SJSA1 (cell line): ENCODE measurements at regions not wholly inside any gene's neighbourhood (a gene's known extent, or its start where the extent isn't known, plus 50 kb on each side); places are given as distances from the start of the nearest gene placed in this dataset.

Experiments used
- DNase-seq, 2 experiments: peaks; one replicate each; pipeline ENCODE4 v3.0.0-alpha.2; 2015 to 2020; ENCODE audit warnings: low spot score in 2 of 2, low read depth in 1 of 2
- H3K27ac ChIP-seq: fragments of 250-450 bp; sonication (Bioruptor Pico); 2 replicates; pipeline ENCODE4 v1.5.1; 2020; ENCODE audit warnings: mild to moderate bottlenecking, moderate library complexity
- H3K27me3 ChIP-seq: fragments of 250-450 bp; sonication (Bioruptor Pico); replicated peaks from 2 replicates; pipeline ENCODE4 v1.5.1; 2020; ENCODE audit warnings: mild to moderate bottlenecking, moderate library complexity
- H3K36me3 ChIP-seq: fragments of 250-450 bp; sonication (Bioruptor Pico); 2 replicates; pipeline ENCODE4 v1.5.1; 2020; ENCODE audit warnings: mild to moderate bottlenecking
- H3K4me1 ChIP-seq: fragments of 250-450 bp; sonication (Bioruptor Pico); replicated peaks from 2 replicates; pipeline ENCODE4 v1.6.1; 2021; ENCODE audit warnings: mild to moderate bottlenecking
- H3K4me3 ChIP-seq: fragments of 250-450 bp; sonication (Bioruptor Pico); 2 replicates; pipeline ENCODE4 v1.5.1; 2020; ENCODE audit warnings: mild to moderate bottlenecking
- H3K9me3 ChIP-seq: fragments of 250-450 bp; sonication (Bioruptor Pico); replicated peaks from 2 replicates; pipeline ENCODE4 v1.5.1; 2020; ENCODE audit warnings: mild to moderate bottlenecking

- no peak overlapping the region for H3K27ac ChIP-seq
- H3K4me3 ChIP-seq = no peak overlapping the region
- H3K36me3 ChIP-seq = no peaks in the 10 kb centered on the region
- no peak for DNase-seq
- peaks cover 6% of the 10 kb centered on the region; the same call in 1 of the 2 replicates for H3K27me3 ChIP-seq
- peaks cover 8% of the 10 kb centered on the region for H3K4me1 ChIP-seq
- H3K9me3 ChIP-seq = no peaks in the 10 kb centered on the region
These were observed 108.1 kb downstream of the DHX15 start for GRCh38 chr4:24476282-24476681.

GRCh38 chr4:24475756-24476155 lies 108.6 kb downstream of the DHX15 start:
- Histone ChIP-seq H3K27ac (no peak overlapping the region), H3K9me3 (no peaks in the 10 kb centered on the region), H3K4me1 (peaks cover 12% of the 10 kb centered on the region), H3K27me3 (peaks cover 8% of the 10 kb centered on the region; the same call in 1 of the 2 replicates), H3K36me3 (no peaks in the 10 kb centered on the region), H3K4me3 (no peak overlapping the region)
- DNase-seq = no peak

GRCh38 chr4:24473309-24473721 lies 111.0 kb downstream of the DHX15 start:
- H3K27me3 ChIP-seq = peaks cover 24% of the 10 kb centered on the region
- H3K36me3 ChIP-seq = no peaks in the 10 kb centered on the region
- H3K4me1 ChIP-seq = peaks cover 12% of the 10 kb centered on the region
- no peak for DNase-seq
- H3K4me3 ChIP-seq = peak overlapping the region; percentile 39
- H3K9me3 ChIP-seq = no peaks in the 10 kb centered on the region
- no peak overlapping the region for H3K27ac ChIP-seq

GRCh38 chr4:24472514-24473308 lies 111.6 kb downstream of the DHX15 start:
- Histone ChIP-seq H3K36me3 (no peaks in the 10 kb centered on the region), H3K4me3 (peak overlapping the region; percentile 39), H3K27ac (no peak overlapping the region), H3K9me3 (no peaks in the 10 kb centered on the region), H3K27me3 (peaks cover 24% of the 10 kb centered on the region), H3K4me1 (peaks cover 12% of the 10 kb centered on the region)
- DNase-seq = peak; percentile 45 to 56

- Histone ChIP-seq H3K27ac (no peak overlapping the region), H3K4me3 (peak overlapping the region; percentile 39), H3K9me3 (no peaks in the 10 kb centered on the region), H3K4me1 (peaks cover 12% of the 10 kb centered on the region), H3K27me3 (peaks cover 24% of the 10 kb centered on the region), H3K36me3 (no peaks in the 10 kb centered on the region)
- no peak for DNase-seq
These were observed 112.2 kb downstream of the DHX15 start for GRCh38 chr4:24472161-24472510.

GRCh38 chr4:24471486-24472160 lies 112.7 kb downstream of the DHX15 start:
- H3K36me3 ChIP-seq = no peaks in the 10 kb centered on the region
- no peak for DNase-seq
- peak overlapping the region; percentile 26; the same call in 1 of the 2 replicates for H3K4me3 ChIP-seq
- H3K27ac ChIP-seq = no peak overlapping the region
- H3K9me3 ChIP-seq = no peaks in the 10 kb centered on the region
- peaks cover 12% of the 10 kb centered on the region for H3K4me1 ChIP-seq
- peaks cover 24% of the 10 kb centered on the region for H3K27me3 ChIP-seq

GRCh38 chr4:24470666-24471485 lies 113.5 kb downstream of the DHX15 start:
- H3K4me1 ChIP-seq = peaks cover 12% of the 10 kb centered on the region
- DNase-seq = peak in 1 of 2 experiments; percentile 22

GRCh38 chr4:24468071-24468470 lies 116.3 kb downstream of the DHX15 start:
- Histone ChIP-seq H3K9me3 (no peaks in the 10 kb centered on the region), H3K36me3 (no peaks in the 10 kb centered on the region), H3K27ac (no peak overlapping the region), H3K27me3 (peaks cover 24% of the 10 kb centered on the region), H3K4me1 (peaks cover 9% of the 10 kb centered on the region), H3K4me3 (no peak overlapping the region)
- no peak for DNase-seq

More at GRCh38 chr4:24470666-24471485, 113.5 kb downstream of the DHX15 start:
- Histone ChIP-seq H3K27ac (no peak overlapping the region), H3K4me3 (peak overlapping the region; percentile 26), H3K9me3 (no peaks in the 10 kb centered on the region), H3K36me3 (no peaks in the 10 kb centered on the region), H3K27me3 (peaks cover 24% of the 10 kb centered on the region)

GRCh38 chr4:24464566-24464965 lies 119.8 kb downstream of the DHX15 start:
- peaks cover 7% of the 10 kb centered on the region; the same call in 1 of the 2 replicates for H3K27me3 ChIP-seq
- DNase-seq = no peak
- H3K4me3 ChIP-seq = no peak overlapping the region
- H3K36me3 ChIP-seq = no peaks in the 10 kb centered on the region
- H3K9me3 ChIP-seq = no peaks in the 10 kb centered on the region
- no peaks in the 10 kb centered on the region for H3K4me1 ChIP-seq
- H3K27ac ChIP-seq = no peak overlapping the region

GRCh38 chr4:24456431-24456830 lies 127.9 kb downstream of the DHX15 start:
- H3K4me1 ChIP-seq = no peaks in the 10 kb centered on the region
- H3K36me3 ChIP-seq = no peaks in the 10 kb centered on the region
- no peak for DNase-seq
- H3K27me3 ChIP-seq = no peaks in the 10 kb centered on the region
- no peak overlapping the region for H3K4me3 ChIP-seq
- H3K27ac ChIP-seq = no peak overlapping the region
- H3K9me3 ChIP-seq = no peaks in the 10 kb centered on the region

- Histone ChIP-seq H3K27ac (no peak overlapping the region), H3K4me3 (no peak overlapping the region), H3K4me1 (no peaks in the 10 kb centered on the region), H3K27me3 (no peaks in the 10 kb centered on the region), H3K36me3 (no peaks in the 10 kb centered on the region), H3K9me3 (no peaks in the 10 kb centered on the region)
- no peak for DNase-seq
These were observed 130.4 kb downstream of the DHX15 start for GRCh38 chr4:24453951-24454350.

GRCh38 chr4:24451870-24452269 lies 132.5 kb downstream of the DHX15 start:
- no peak for DNase-seq
- H3K9me3 ChIP-seq = no peaks in the 10 kb centered on the region
- H3K4me3 ChIP-seq = no peak overlapping the region
- no peaks in the 10 kb centered on the region for H3K36me3 ChIP-seq
- H3K4me1 ChIP-seq = no peaks in the 10 kb centered on the region
- H3K27ac ChIP-seq = no peak overlapping the region
- no peaks in the 10 kb centered on the region for H3K27me3 ChIP-seq

GRCh38 chr4:24443200-24443599 lies 141.2 kb downstream of the DHX15 start:
- no peaks in the 10 kb centered on the region for H3K27me3 ChIP-seq
- H3K4me3 ChIP-seq = no peak overlapping the region
- no peaks in the 10 kb centered on the region for H3K4me1 ChIP-seq
- no peaks in the 10 kb centered on the region for H3K9me3 ChIP-seq
- DNase-seq = no peak
- H3K27ac ChIP-seq = no peak overlapping the region
- no peaks in the 10 kb centered on the region for H3K36me3 ChIP-seq

GRCh38 chr4:24440765-24441164 lies 143.6 kb downstream of the DHX15 start:
- no peak for DNase-seq
- Histone ChIP-seq H3K9me3 (no peaks in the 10 kb centered on the region), H3K27ac (no peak overlapping the region), H3K27me3 (no peaks in the 10 kb centered on the region), H3K4me3 (no peak overlapping the region), H3K36me3 (no peaks in the 10 kb centered on the region), H3K4me1 (no peaks in the 10 kb centered on the region)
